ENCODE measurements at regions not wholly inside any gene's neighbourhood (a gene's known extent, or its start where the extent isn't known, plus 50 kb on each side); places are given as distances from the start of the nearest gene placed in this dataset.
"Not testable (repeated sequence)": the region's sequence is repeated elsewhere in the genome, so short reads cannot be mapped to it uniquely, and the experiment has no call there.

DNA sequence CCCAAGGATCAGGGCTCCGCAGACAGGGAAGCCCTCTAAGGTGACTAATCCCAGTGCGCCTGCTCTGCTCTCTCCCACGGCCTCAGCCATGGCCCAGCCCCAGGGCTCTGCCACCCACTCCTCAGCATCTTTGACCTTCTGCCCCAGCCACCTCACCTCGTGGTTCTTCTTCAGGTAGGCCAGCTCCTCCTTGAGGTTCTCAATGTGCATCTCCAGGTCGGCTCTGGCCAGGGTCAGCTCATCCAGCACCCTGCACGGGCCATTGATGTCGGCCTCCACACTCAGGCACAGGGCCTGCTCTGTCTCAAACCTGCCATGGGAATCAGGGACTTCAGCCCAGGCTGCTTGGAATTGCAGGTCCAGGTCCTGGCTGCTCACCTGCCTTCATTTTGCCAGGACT lies 128.4 kb downstream of the TNFRSF13B start:
- not testable (repeated sequence) for DNase-seq (ENCODE audit: low read depth)

DNA sequence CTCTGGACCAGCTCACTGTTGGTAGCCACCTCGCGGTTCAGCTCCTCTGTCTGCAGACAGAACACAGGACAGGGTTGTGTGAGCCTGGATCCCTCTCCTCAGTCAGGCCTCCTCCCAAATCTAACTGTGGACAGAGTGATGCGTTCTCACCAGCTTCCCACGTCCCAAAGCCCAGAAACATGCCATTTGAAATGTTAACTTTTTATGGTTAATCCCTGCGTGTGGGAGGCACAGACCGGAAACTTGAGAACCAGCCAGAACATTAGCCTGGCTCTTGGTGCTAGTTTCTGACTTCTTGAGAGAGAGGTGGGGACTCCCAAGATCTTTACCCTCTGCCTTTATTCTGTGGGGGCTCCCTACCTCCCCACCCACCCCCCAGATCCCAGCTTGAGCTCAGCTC lies 129.6 kb downstream of the TNFRSF13B start:
- DNase-seq (ENCODE audit: low read depth), result not testable (repeated sequence)

DNA sequence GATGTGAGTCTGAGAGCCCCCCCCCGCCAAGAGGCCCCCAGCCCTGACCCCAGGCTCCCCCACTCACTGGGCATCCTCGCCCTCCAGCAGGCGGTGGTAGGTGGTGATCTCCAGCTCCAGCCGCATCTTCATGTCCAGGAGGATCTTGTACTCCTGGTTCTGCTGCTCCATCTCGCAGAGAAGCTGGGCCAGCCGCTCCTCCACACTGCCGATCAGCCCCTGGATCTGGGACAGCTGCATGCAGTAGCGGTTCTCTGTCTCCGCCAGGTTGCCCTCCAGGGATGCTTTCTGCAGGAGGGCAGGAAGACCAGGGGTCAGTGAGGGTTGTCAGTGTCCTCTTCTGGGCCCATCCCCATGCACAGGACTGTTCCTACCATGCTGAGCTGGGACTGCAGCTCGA lies 130.0 kb downstream of the TNFRSF13B start:
- DNase-seq (ENCODE audit: low read depth), result not testable (repeated sequence)

DNA sequence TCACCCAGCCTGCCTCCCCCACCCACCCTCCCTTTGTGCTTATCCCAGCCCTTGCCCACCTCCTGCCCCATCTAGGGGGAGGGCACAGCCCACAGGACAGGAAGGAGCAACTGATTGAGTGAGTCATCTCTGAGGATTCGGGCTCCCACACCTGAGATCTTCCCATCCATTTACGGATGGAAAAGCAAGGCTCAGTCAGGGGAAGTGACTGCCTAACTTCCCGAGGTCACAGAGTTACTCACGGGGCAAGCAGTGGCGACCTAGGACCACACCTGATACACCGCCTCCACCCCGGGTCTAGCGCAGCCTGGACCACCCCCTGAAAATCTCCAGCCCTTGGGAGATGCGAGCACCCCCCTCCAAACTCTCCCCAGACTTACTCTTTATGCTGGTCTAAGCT lies 131.7 kb downstream of the TNFRSF13B start:
- DNase-seq (ENCODE audit: low read depth), result not testable (repeated sequence)

DNA sequence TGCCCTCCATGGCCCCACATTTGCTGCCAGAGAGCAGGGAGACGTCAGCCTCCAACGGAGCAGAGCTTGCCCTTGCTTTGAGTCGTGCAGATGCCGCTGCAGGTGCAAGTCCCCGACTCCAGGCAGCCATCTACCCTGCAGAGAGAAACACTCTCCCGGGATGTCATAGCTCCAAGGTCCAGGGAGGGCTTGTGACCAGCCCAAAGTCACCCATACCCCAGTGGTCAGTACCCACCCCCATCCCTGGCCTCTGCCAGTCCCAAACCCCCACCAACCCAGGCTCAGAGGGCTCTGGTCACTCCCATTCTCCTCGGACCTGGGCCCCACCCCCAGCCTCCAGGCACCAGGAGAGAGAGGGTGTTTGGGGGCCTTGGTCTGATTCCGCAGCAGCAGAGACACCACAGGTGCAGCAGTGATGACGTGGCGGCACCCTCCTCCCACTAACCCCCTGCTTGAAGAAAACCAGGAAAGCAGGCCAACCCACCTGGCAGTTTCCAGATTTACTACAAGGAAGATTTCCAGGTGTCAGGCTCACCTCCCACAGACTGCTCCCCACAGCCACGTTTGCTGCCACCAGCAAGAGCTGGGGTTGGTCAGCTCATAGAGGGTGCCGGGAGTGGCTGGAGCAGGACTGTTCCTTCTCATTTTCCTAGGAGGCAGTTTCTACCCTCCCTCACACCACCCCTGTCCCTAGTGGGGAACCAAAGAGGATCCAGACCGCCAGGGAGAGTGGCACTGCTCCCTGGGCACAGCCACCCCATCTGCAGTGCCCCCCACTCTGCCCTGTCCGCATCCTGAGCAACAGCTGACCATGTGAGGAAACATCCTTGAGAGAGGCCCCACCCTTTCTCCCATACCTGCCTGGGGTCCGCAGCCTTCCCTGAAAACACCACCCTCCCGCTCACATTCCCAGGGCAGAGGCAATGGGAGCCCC lies 132.4 kb downstream of the TNFRSF13B start:
- not testable (repeated sequence) for DNase-seq (ENCODE audit: low read depth)

DNA sequence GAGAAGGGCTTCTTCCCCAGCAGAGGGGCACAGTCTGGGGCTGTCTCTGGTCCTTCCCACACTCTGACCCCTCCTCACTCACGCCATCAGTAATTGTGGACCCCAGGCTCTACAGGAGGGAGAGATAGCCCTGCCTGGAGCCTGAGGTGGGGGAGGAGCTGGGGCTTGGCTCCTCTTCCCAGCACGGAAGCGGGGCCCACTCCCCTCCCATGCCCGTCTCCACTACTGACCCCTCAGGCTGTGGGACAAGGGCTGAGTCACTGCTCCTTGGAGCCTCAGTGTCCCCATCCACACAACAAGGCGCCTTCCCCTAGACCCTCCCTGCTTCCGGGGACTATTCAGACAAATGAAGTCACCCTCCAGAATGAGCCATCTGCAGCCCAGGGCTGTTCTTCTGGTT lies 133.1 kb downstream of the TNFRSF13B start:
- DNase-seq (ENCODE audit: low read depth), result not testable (repeated sequence)

DNA sequence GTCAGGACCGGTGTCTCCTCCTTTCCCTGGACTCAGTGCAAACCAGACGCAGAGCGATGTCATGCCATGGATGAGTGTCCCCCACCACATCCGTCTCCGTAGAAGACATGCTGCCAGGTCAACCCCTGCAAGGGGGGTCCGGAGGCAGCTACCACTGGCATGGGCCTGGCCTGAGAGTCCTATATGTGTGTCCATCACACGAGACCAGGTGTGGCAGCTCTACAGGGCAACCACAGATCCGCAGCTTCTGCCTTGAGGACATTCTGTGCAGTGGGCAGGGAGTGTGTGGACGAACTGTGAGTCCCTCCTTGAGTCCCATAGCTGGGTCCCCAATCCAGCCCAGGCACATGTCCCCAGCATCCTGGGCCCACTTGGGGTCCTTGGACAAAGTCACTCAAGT lies 133.6 kb downstream of the TNFRSF13B start:
- DNase-seq (ENCODE audit: low read depth), result not testable (repeated sequence)

DNA sequence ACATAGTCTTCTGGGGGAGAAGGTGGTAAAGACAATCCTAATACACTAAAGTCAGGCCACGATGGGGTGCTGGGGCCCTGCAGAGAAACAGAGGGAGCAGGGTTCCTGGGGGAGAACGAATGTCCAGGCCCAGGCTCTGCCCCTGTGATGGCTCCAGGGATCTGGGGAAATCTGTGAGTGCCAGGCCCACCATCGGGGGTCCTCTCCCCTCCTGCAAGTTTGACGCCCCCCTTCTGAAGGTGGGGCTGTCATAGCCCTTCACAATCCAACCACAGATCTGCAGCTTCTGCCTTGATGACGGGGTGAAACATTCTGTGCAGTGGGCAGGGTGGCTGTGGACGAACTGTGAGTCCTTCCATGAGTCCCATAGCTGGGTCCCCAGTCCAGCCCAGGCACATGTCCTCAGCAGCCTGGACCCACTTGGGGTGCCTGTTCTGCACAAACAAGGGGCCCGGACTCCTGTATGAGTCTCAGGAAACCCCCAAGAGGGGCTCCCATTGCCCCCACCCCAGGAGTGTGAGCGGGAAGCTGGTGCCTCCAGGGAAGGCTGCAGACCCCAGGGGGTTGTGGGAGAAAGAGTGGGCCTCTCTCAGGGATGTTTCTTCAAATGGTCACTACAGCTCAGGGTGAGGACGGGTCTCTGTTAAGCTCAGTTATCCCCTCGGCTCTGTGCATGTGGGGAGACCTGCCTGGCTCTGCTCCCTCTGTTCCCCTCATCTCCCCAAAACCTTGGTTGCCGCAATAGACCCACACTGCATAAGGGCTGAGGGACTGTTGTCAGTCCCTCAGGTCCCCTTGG lies 134.3 kb downstream of the TNFRSF13B start:
- not testable (repeated sequence) for DNase-seq (ENCODE audit: low read depth)

DNA sequence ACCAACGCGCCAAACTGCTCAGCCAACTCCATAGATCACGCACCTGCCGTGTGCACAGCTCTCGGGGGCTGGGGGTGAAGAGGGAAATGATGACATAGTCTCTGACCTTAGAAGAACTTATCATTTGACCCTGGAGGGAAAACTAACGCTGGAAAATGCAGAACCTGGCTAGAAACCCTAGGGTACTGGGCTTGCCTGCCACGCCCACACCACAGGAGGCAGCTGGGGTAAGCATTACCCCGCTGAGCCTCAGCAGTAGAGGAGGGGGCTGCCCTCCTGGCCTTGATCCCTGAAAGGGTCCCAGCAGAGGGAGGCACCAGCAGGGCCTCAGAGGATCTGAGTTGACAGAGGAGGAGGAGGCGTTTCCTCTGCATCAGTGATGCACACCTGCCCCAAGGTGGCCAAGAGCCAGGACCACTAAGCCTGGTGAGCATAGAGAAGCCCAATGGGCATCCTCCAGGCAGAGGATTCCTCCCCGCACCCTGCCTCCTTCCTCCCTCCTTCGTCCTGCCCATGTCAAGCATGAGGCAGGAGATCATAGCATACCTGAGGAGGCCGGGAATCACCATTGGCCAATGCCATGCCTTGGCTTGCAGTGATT lies 135.5 kb downstream of the TNFRSF13B start:
- not testable (repeated sequence) for DNase-seq (ENCODE audit: low read depth)

DNA sequence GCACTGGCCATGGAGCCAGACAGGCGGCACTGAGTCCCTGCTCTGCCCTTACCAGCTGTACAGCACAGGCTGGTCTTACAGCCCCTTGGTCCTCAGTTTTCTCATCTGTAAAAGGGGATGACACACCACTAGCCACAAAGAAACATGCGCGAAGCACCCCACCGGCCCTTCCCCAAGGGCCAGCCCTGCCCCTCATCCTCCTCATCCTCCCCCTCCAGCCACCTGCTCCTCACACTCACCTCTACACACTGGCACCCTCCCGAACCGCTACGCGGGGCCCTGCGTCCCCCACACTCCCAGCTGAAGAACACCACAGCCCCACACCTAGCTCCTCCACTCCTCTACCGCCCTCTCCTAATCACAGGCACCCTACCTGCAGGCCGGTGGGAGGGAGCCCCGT lies 138.4 kb downstream of the TNFRSF13B start:
- not testable (repeated sequence) for DNase-seq (ENCODE audit: low read depth)

DNA sequence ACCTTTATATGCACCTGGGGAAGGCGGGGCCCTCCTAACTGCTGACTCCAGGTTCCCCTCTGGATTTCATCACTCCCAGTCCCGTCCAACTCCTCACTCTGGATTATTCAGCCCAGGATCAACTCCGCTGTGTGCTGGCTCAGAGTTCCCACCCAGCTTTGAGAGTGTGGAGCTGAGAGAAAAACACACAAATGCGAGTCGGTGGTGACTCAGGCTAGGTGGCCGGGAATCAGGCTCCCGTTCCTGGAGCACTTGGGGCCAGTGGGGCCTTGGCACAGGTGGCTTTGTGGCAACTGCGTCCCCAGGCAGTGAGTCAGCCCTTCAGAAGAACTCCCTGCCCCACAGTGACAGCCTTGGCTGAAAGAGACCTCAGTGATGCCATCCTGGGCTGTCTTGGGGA lies 139.1 kb downstream of the TNFRSF13B start:
- not testable (repeated sequence) for DNase-seq (ENCODE audit: low read depth)

DNA sequence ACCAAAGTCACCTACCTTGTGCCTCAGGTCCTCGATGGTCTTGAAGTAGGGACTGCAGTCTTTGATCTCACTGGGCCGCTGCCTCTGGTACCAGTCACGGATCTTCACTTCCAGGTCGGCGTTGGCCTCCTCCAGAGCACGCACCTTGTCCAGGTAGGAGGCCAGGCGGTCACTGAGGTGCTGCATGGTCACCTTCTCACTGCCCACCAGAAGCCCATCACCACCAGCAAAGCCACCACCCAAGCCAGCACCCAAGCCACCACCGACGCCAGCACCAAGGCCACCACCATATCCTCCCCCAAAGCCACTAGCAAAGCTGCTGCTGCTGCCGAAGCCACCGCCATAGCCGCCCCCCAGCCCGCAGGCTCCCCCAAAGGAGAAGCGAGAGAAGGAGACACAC lies 139.7 kb downstream of the TNFRSF13B start:
- DNase-seq (ENCODE audit: low read depth), result not testable (repeated sequence)

DNA sequence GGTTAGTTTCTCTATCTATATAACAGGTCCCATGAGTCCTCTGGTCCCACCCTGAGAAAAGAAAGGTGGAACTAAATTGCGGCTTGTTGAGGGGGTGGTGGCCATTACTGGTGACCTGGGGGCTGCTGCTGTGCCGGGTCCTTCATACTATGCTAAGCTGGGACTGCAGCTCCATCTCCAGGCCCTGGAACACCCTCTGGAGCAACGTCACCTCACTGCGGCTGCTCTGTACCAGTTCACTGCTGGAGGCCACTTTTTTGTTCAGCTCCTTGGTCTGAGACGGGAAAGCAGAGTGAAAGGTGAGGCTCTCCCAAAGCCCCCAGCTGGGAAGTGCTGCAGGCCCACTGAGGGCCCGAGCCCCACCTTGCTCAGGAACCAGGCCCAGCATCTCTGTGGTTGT lies 140.7 kb downstream of the CCDC144A start:
- not testable (repeated sequence) for DNase-seq (ENCODE audit: low read depth)

DNA sequence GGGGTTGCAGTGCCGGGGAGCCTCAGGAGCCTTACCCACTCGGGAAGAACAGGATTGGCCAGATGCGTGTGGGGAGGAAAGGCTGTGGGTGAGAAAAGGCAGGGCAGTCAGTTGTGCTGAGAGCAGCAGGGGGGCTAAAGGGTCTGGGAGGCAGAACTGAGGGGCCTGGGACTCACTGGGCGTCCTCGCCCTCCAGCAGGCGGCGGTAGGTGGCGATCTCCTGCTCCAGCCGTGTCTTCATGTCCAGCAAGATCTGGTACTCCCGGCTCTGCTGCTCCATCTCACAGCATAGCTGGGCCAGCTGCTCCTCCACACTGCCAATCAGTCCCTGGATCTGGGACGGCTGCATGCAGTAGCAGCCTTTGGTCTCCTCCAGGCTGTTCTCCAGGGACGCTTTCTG lies 140.2 kb downstream of the CCDC144A start:
- DNase-seq (ENCODE audit: low read depth), result not testable (repeated sequence)

Measured in LHCN-M2 (cell line).